GM19023 (cell line): ENCODE measurements at regions not wholly inside any gene's neighbourhood (a gene's known extent, or its start where the extent isn't known, plus 50 kb on each side); places are given as distances from the start of the nearest gene placed in this dataset.

ENCODE experiments used
- ATAC-seq: cut with Tn5 transposase; IDR thresholded peaks from one replicate; pipeline ENCODE4 v1.9.1; 2021; ENCODE audit warnings: mild to moderate bottlenecking, moderate library complexity; ENCODE audit not compliant: unreplicated experiment

GRCh38 chr16:59210955-59211541 is 476.9 kb upstream of the GOT2 start:
- ATAC-seq: no peak

- ATAC-seq: no peak
Measured at GRCh38 chr16:59205403-59205802, 471.3 kb upstream of the GOT2 start.

- ATAC-seq: no peak
Measured at GRCh38 chr16:59204589-59204988, 470.5 kb upstream of the GOT2 start.

- no peak for ATAC-seq
Measured at GRCh38 chr16:59202233-59202862, 468.2 kb upstream of the GOT2 start.

GRCh38 chr16:59201821-59202220 is 467.7 kb upstream of the GOT2 start:
- ATAC-seq: no peak

- ATAC-seq: no peak
Measured at GRCh38 chr16:59201160-59201559, 467.0 kb upstream of the GOT2 start.

- no peak for ATAC-seq
Measured at GRCh38 chr16:59198487-59198886, 464.4 kb upstream of the GOT2 start.

- no peak for ATAC-seq
Measured at GRCh38 chr16:59195242-59195641, 461.1 kb upstream of the GOT2 start.

- ATAC-seq: no peak
Measured at GRCh38 chr16:59193637-59194036, 459.5 kb upstream of the GOT2 start.

- no peak for ATAC-seq
Measured at GRCh38 chr16:59192551-59193199, 458.6 kb upstream of the GOT2 start.

GRCh38 chr16:59190731-59191130 is 456.6 kb upstream of the GOT2 start:
- ATAC-seq: no peak

GRCh38 chr16:59188029-59188428 is 453.9 kb upstream of the GOT2 start:
- ATAC-seq: no peak

- no peak for ATAC-seq
Measured at GRCh38 chr16:59181821-59182420, 447.8 kb upstream of the GOT2 start.

GRCh38 chr16:59180083-59180476 is 446.0 kb upstream of the GOT2 start:
- no peak for ATAC-seq

- no peak for ATAC-seq
Measured at GRCh38 chr16:59179446-59180082, 445.4 kb upstream of the GOT2 start.

- ATAC-seq: no peak
Measured at GRCh38 chr16:59173408-59173831, 439.3 kb upstream of the GOT2 start.

GRCh38 chr16:59170099-59170712 is 436.1 kb upstream of the GOT2 start:
- ATAC-seq: no peak

GRCh38 chr16:59169168-59169567 is 435.1 kb upstream of the GOT2 start:
- ATAC-seq: no peak

- ATAC-seq: no peak
Measured at GRCh38 chr16:59168461-59169114, 434.5 kb upstream of the GOT2 start.

GRCh38 chr16:59164461-59164860 is 430.3 kb upstream of the GOT2 start:
- ATAC-seq: no peak
